Inflammatory macrophage treated with lipopolysaccharide for 1 hour (primary cell): ENCODE measurements at regions not wholly inside any gene's neighbourhood (a gene's known extent, or its start where the extent isn't known, plus 50 kb on each side); places are given as distances from the start of the nearest gene placed in this dataset.

Source experiments
- DNase-seq, 2 donors: peaks; one replicate each; pipeline ENCODE4 v3.0.0-alpha.2; 2020 to 2022

GRCh38 chr7:14962778-14963177 is 60.2 kb upstream of the DGKB start:
- DNase-seq: no peak

GRCh38 chr7:14960721-14961120 is 58.2 kb upstream of the DGKB start:
- DNase-seq: no peak

GRCh38 chr7:14959339-14959738 is 56.8 kb upstream of the DGKB start:
- no peak for DNase-seq

- no peak for DNase-seq
These were observed 51.5 kb upstream of the DGKB start for GRCh38 chr7:14954035-14954434.
